AG08395 (cell line): ENCODE measurements at regions not wholly inside any gene's neighbourhood (a gene's known extent, or its start where the extent isn't known, plus 50 kb on each side); places are given as distances from the start of the nearest gene placed in this dataset.
"Not testable (repeated sequence)": the region's sequence is repeated elsewhere in the genome, so short reads cannot be mapped to it uniquely, and the experiment has no call there.

Experiments used
- DNase-seq: peaks from one replicate; pipeline ENCODE4 v3.0.0; 2012; ENCODE audit warnings: mixed read lengths, low spot score

DNA sequence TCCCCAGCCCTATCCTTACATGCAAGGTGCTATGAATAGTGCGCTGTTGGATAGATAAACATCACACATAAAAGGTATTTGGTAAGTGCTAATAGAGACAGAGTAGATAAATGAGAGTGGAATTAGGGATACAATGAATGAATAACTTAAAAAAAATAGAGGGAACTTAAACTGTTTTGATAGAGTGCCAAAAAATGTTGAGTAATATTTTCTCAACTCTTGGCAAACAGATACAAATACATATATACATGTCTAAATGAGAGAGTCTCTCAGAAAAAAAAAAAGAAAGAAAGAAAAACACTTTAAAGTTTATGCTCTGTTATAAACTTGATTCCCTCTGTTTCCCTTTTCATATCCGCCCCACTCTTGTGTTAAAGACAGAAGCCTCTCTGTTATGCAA, 667.4 kb downstream of the ROBO2 start:
- no peak for DNase-seq

DNA sequence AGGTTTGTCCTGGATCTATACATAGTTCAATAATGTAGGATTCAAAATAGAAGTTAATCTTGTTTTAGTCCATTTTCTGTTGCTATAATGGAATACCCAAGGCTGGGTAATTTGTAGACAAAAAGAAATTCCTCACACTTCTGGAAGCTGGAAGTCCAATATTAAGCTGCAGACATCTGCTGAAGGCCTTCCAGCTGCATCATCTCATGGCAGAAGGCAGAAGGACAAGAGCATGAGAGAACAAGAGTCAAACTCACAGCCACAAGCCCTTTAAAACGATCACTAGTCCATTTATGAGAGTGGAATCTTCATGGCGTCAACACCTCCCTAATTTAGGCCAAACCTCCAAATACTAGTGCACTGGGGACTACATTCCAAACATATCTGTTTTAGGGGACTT, 669.3 kb downstream of the ROBO2 start:
- DNase-seq, result no peak

DNA sequence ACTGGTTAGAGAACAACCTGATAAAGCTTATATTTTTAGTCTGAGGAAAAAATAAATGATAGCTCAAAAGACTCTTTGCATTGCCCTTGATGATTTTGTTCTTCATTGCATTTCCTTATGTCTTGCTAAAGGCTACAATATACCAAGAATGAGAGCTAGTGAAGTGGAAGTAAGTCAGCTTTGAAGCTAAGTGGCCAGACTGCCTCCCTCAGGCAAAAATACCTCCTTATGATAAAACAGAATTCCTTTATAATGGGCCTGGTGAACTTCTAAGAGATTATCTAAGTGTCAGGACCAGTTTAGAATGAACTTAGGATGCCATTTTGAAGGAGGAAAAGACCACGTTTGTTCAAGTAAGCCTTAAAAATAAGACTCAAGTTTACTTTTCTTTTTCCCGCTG, 678.4 kb downstream of the ROBO2 start:
- no peak for DNase-seq

DNA sequence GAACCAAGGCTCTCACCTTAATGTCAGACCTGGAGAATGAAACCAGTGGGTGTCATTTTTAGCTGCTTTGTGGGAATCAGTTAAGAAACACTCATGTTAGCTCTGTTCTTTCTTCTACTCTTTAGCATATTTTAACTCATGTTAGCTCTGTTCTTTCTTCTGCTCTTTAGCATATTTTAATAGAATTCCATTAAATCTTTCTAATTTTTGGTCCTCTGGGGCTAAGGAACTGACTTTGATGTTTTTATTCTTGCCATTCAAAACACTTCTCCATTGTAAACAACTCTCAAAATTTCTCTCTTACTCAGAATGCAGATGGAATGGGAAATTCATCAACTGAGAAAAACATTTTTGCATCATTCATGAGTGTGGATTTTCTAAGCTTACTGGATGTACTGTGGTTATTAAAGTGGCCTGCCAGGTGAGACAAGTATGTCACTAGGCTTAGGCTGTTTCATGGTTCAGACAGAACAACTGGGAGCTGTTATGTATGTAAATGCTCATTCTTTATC, 680.6 kb downstream of the ROBO2 start:
- DNase-seq, result no peak

DNA sequence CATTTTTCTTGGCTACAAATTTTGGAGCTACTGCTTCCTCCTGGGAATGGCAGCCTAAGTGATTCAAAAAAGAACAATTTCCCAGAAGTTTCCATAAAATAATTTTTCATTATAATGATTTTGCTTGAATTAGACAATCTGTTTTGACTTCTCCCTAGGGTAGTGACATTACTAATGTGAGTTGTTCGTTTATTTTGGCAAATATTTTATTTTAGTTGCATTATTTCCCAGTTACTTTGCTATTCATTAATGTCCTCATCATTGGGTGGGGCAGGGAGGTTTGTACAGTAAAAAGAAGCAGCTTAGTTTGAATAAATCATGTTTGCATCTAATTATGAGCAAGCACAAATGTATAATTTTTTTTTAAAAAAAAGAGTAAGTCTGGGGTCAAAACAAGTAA, 686.6 kb downstream of the ROBO2 start:
- DNase-seq, result no peak

DNA sequence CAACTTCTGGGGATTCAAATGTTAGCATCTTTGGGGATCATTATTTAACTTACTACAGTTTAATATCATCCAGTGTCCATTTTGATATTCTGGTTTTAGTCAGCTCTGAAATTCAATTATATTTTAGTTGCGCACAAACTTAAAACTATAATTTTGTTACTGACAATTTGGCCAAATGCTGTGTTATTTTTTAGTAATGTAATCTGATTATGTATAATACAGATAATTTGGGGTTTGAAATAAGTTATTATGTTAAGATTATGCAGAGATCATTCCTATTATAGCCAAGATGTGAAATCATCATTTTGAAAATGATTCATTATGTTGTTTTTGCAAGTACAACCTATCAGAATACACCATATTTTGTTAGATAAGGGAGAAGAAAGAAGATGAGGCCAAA, 706.1 kb downstream of the ROBO2 start:
- no peak for DNase-seq

DNA sequence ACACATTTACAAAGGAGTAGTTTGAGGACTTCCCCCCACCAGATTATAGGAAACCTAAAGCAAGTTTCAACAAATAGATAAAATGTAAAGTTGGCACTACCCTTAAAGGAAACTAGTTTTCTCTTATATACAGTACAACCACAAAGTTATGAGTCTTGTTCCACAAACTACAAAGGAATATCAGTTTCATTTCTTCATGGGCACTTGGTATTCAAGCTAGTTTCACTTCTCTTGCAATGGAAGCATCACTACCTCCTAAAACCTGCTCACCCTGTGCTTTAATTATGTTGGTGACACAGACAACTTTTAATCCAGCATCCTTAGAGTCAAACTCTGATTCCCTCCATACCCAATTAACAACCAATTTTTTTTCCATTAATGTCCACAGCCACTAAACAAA, 707.0 kb downstream of the ROBO2 start:
- no peak for DNase-seq

DNA sequence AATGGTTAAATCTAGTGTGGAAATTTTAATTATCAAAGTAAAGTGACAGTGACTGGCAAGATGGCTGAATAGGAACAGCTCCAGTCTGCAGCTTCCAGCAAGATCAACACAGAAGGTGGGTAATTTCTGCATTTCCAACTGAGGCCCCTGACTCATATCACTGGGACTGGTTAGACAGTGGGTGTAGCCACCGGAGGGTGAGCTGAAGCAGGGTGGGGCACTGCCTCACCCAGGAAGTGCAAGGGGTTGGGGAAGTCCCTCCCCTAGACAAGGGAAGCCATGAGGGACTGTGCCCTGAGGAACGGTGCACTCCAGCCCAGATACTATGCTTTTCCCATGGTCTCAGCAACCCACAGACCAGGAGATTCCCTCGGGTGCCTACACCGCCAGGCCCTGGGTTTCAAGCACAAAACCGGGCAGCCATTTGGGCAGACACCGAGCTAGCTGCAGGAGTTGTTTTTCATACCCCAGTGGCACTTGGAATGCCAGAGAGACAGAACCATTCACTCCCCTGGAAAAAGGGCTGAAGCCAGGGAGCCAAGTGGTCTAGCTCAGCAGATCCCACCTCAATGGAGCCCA, 716.6 kb downstream of the ROBO2 start:
- not testable (repeated sequence) for DNase-seq

DNA sequence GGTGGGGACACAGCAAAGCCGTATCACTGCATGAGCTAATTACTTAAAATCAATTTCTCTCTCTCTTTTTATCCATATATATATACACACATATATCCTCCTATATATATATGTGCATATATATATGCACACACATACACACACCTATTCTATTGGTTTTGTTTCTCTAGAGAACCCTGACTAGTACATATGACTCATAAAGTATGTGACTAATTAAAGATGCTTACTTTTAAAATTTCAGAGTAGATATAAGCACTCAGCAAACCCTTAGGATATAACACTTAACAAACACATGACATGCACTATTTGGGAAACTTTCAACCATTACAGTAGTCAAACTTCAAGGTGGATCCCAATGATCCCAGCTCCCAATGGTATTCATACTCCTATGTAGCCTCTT, 732.6 kb downstream of the ROBO2 start:
- no peak for DNase-seq

DNA sequence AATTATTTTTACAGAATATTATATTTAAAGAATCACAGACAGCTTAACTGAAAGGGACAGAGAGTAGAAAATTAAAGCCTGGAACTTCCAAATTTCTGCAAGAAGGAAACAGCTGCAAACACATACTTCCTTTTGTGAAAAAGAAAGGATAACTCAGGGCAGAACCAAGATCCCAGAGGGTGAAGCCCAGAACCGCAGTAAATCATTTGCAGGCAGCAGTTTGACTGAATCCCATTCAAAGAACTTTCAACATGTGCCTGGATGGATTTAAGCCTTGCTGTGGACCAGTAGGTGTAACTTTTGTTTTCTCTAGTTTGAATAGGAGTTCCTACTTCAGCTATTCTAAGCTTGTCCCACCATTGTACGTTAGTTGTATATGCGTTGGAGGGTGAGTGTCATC, 733.2 kb downstream of the ROBO2 start:
- no peak for DNase-seq

DNA sequence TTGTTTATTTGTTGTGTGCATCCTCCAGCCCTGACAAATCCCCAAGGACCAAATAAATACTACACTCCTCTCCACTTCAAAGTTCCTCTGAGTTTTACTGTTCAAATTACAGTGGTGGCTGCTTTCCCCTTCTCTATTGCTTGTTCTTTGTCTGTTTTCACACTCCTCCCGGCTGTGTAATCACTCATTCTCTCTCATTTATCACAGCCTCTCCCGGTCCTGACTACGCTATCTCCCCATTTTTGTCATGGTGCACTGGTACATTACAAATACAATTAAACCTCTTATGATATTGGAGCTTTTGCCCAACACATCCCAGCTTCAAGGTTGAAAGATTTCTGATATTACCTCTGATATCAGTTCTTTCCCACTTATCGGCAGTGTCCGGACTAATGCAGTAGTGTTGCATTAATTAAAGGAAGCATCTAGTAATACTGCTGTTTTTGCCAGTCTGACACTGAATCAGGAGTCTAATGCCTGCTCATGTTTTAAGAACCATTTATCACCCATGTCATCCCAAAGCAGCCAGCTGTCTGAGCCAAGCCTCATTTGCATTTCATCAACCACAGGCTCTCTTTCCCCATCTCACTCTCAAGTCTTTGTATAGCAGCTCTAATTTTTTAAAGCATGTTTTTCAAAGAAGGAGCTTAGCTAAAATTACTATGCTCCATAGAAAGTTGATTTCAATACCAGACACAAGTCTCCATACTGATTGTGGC, 740.5 kb downstream of the ROBO2 start:
- DNase-seq, result no peak

DNA sequence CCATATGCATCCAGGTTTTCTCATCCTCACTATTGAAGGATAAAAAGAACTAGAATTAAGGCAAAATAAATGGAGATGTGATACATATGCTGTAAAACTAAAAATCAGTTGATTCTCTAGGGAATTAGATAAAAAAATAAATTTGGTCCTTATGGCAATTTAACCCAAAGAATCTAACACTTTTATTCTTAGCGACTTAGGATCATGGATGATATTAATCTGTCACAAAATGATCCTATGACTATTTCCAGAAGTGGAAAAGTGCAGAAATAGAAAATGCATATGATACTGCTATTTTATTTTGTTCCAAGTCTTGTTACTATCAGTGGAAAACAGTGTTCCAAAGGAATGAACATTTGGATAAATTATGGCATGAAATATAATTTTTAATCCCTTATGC, 746.3 kb downstream of the ROBO2 start:
- no peak for DNase-seq

DNA sequence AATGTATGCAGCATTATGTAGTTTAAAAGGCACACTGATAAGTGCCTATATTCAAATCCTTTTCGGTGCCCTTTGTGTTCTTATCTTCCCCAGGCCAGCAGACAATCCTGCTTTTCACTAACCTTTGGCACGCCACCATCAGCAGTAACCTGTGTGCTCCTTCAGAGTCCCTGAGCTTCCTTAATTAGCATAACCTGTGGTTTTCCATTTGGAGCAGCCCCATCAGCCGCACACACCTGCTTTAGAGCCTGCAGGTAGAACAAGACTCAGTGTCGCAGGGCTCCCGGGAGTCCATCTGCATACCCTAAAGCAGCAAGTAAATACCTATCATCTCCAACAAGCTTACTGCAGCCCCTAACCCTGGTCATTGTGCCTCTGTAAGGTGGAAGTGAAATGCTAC, 755.1 kb downstream of the ROBO2 start:
- DNase-seq, result no peak

DNA sequence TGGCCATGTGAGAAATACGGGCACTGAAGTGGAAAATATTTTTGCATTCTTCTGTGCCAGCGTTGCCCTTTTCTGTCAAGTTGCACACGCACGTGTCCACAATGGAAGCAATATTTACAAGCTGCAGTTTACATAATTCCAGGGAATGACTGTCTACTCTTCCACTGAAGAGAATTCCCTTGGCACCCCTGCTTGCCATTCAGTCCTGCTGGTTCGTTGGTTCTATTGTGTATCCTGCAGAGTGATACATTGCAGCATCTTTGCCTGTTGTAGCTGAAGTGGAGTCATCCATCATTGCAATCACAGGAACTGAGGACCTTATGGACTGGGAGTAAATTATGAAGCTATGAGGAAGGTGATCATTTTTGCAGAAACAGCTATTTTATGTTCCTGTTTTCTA, 759.4 kb downstream of the ROBO2 start:
- DNase-seq, result no peak

DNA sequence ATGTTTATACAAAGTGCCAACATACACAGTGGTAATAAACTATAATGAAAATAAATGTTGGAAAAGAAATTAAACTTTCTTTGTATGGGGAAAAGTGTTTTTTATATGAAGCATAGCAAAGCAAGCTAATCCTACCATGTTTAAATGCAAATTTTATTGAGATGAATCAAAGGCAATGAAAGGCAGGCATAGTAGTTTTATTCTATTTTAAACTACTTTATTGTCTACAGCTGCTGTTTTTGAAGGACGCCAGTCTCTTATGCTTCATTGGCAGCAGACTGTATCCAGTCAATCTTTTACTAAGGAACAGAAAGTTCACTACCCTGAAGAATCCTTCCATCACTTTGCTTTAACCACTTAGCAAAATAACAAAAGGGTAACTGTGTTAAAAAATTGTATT, 761.0 kb downstream of the ROBO2 start:
- no peak for DNase-seq

DNA sequence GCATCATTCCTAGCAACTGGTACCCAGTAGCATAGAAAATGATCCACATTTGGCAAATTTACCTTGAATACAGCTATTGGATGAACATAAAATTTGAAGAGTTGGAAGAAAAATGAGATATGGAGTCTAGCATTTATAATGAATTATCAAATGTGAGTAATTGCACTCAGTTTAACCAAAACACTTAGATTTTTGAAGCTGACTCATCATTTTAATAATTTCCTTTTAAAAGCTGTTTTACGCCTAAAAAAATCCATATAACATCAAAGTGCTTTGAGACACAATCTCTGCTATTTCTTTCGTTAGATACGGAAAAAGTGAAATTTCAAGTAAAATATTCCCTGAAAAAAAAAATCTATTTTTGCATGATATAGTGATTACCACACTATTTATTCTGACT, 767.4 kb downstream of the ROBO2 start:
- no peak for DNase-seq

DNA sequence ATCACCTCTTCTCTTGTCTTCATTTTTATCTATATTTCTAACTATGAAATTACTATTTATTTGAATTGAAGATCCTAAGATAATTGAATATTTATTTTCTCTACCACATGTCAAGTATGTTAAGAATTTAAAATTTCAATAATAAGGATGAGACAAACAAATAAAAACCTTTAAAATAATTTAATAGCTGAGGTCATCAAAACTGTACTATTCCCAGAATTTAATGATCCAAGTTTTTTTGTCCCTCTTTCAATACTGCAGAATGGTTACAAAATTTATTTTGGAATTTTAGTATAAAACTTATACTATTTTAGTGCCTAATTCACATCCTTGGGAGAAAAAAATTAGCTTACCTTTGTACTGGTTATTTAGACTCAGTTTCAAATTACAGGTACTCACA, 774.9 kb downstream of the ROBO2 start:
- no peak for DNase-seq

DNA sequence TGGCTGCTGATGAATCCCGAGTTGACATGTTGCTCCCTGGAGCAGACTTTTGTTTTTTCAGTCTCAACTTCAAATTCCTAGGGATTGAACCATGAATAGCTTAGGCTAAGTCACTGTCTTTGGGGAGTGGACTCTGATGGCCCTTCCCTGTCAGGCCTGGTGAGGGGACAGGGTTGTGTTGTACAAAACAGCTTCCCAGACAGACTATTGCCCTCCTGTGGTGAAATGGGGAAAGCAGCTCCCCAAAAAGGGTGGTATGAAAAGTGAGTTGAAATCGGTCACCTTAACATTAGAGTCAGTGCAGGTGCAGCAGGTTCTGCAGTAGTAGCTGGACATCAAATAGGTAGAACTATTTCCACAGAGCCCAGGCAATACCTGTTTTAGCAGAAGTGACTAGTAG, 775.6 kb downstream of the ROBO2 start:
- peak; percentile 4 for DNase-seq

DNA sequence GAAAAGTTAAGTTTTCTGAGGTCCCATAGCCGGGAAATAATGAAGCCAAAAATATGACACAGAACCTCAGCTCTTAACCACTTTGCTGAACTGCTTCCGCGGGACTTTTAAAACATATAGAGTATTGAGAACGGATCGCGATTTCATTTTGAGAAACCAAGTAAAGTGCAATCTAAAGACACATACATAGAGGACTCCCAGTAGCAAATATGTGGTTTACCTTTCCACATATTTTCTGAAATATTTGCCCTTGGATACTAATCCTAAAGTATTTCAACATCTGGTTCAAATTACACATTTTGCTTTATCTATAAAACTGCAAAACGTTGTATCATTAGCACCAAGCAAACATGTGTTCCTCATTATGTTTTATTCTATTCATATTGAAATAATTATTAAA, 776.5 kb downstream of the ROBO2 start:
- no peak for DNase-seq

DNA sequence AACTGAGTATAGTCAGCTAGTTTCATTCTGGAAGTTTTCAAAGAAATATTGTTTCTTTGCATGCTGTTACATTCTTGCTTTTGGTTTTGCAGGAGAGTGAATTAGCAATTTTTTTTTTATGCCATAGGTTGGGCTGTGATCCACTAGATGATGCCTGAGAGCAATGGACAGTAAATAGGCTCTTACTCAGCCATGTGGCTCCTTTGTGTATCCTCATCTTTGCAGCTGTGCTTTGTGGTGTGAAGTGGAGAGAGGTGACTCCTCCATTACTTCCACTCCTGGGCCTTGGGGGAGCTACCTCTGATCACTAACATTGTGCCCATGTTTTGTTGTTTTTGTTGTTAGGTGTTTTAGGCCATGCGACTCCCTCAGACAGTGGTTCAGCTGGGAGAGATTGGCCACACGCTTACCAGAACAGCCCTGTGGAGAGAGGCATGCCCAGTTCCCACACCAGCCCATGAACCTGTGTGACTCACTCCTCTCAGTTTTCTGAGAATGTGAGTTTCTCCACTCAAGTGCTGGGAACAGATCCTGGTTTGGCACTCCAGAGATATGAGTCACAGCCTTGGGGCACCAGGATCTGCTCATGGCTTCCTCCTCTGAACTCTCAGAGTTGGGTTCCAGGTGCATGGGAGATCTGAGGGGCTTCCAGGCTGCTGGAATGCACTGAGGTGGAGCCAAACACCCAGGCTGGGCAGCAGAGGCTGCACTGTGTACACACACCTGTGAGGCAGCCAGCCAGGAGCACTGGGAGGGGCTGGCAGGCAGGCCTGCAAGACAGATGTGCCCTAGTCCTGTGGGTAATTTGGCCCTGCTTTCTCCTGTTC, 785.3 kb downstream of the ROBO2 start:
- peak; percentile 81 for DNase-seq

DNA sequence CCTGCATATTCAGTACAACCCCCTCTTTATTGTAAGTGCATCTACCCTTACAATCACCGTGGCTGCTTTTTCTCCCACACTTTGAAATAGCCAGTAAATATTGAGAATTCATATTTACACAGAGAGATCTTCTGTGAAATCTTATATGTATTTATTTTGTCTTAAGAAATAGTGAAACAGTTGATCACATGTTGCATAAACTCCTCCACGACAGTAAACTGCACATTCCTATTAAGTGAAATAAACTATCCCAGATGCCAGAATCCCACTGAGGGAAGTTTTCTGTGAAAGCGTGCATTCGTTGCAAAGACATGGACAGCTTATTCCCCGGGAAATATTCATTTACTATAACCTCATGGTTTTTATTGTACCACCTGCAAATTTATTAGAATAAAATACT, 796.0 kb downstream of the ROBO2 start:
- DNase-seq, result peak; percentile 2

DNA sequence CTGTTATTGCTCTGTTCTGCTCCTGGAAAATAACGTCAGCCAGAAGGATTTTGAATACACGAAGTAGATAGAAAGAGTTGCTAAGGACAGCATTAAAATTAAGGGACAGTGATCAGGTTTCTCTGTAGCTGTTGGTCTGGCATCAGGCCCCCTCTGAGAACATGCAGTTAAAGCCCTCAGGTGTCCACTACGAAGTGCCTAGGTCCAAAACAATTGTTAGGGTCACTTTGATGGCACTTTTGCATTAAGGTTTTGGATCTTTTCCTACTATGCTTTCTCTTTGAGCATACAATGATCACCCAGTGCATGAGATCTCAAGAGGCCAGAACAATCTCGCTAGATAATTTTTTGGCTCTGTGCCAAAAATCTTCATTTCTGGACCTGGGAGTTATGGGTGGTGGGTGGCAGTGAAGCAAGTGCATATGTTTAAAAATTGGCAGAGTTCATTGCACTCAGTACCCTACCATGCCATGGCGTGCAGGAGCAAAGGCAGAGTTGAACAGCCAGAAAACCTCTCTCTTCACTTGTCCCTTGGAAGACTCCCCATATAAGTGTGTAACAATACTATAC, 797.6 kb downstream of the ROBO2 start:
- no peak for DNase-seq

DNA sequence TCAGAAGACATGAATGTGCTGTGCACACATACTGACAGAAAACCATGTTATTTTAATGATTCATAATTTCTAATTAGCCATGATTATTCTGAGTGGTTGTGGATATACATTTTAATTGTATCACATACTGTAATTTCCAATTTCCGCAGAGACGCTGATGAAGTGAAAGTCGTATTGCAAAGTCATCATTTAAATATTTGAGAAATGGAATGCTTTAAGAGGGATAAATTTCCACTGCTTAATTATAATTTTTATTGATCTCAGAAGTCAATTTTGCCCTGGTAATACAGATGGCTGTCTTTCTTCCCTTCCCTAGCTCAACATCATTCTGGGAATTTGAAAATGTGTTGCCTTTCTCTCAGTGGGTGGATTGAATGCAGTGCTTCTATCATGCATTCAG, 819.3 kb downstream of the ROBO2 start:
- no peak for DNase-seq
